ENCODE measurements at regions not wholly inside any gene's neighbourhood (a gene's known extent, or its start where the extent isn't known, plus 50 kb on each side); places are given as distances from the start of the nearest gene placed in this dataset.

- no peak for TF ChIP-seq POLR2A (IDR thresholded peaks at IDR 0.05)
- TF ChIP-seq, protein P1, sequence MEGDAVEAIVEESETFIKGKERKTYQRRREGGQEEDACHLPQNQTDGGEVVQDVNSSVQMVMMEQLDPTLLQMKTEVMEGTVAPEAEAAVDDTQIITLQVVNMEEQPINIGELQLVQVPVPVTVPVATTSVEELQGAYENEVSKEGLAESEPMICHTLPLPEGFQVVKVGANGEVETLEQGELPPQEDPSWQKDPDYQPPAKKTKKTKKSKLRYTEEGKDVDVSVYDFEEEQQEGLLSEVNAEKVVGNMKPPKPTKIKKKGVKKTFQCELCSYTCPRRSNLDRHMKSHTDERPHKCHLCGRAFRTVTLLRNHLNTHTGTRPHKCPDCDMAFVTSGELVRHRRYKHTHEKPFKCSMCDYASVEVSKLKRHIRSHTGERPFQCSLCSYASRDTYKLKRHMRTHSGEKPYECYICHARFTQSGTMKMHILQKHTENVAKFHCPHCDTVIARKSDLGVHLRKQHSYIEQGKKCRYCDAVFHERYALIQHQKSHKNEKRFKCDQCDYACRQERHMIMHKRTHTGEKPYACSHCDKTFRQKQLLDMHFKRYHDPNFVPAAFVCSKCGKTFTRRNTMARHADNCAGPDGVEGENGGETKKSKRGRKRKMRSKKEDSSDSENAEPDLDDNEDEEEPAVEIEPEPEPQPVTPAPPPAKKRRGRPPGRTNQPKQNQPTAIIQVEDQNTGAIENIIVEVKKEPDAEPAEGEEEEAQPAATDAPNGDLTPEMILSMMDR (IDR thresholded peaks at IDR 0.05): no peak
These were observed 280.2 kb downstream of the ADGRA3 start for GRCh38 chr4:22235698-22236097.
